HEK293 (cell line): ENCODE measurements at regions not wholly inside any gene's neighbourhood (a gene's known extent, or its start where the extent isn't known, plus 50 kb on each side); places are given as distances from the start of the nearest gene placed in this dataset.
"Not testable (repeated sequence)": the region's sequence is repeated elsewhere in the genome, so short reads cannot be mapped to it uniquely, and the experiment has no call there.

Experiments
- CTCF ChIA-PET: fragments of 350-600 bp; formaldehyde crosslinking; extraction: SDS; loops from one replicate; lab custom pipeline; 2021; ENCODE audit warnings: antibody characterized with exemption; lab: Yijun Ruan, JAX
- POLR2A ChIA-PET: fragments of 300-600 bp; formaldehyde crosslinking; extraction: SDS; loops from one replicate; lab custom pipeline; 2020; ENCODE audit warnings: antibody characterized with exemption, inconsistent platforms; lab: Yijun Ruan, JAX
- H3K27ac ChIP-seq: fragments of 200-500 bp; sonication (Bioruptor generic); 2 replicates; pipeline ENCODE4 v1.5.1; 2014; ENCODE audit warnings: low read depth, low read length, control low read depth, inconsistent platforms; ENCODE audit errors: extremely low read depth
- H3K36me3 ChIP-seq, 2 experiments: fragments of 200-500 bp in 1 of 2; sonication (Bioruptor generic) in 1 of 2; 1 replicate in 1 of 2; 2 replicates in 1 of 2; pipeline ENCODE4 v1.5.1; 2014 to 2017; ENCODE audit warnings: inconsistent platforms in 2 of 2, low read length in 2 of 2; ENCODE audit not compliant: control insufficient read depth in 2 of 2, insufficient read depth in 1 of 2
- H3K4me1 ChIP-seq: fragments of 200-500 bp; sonication (Bioruptor generic); 2 replicates; pipeline ENCODE4 v1.5.1; 2014; ENCODE audit warnings: mild to moderate bottlenecking, low read length, inconsistent platforms; ENCODE audit not compliant: control insufficient read depth, insufficient read depth
- H3K4me3 ChIP-seq: 2 replicates; pipeline ENCODE4 v1.5.1; 2011; ENCODE audit warnings: low read depth, mild to moderate bottlenecking, control low read depth, low read length, moderate library complexity
- H3K9me3 ChIP-seq: fragments of 200-500 bp; sonication (Bioruptor generic); 2 replicates; pipeline ENCODE4 v1.5.1; 2014; ENCODE audit warnings: low read depth, low read length, inconsistent platforms; ENCODE audit not compliant: control insufficient read depth, insufficient read depth
- INSM2 ChIP-seq: fragments of 450-650 bp; formaldehyde crosslinking; IDR thresholded peaks from 2 replicates; pipeline ENCODE4 v1.5.1; 2016; ENCODE audit warnings: missing biosample characterization, missing genetic modification characterization
- ZBTB6 ChIP-seq: fragments of 450-650 bp; formaldehyde crosslinking; IDR thresholded peaks from 2 replicates; pipeline ENCODE4 v1.5.1; 2017; ENCODE audit warnings: missing biosample characterization, missing genetic modification characterization
- ZEB2 ChIP-seq: fragments of 450-650 bp; formaldehyde crosslinking; IDR thresholded peaks from 2 replicates; pipeline ENCODE4 v1.5.1; 2016; ENCODE audit warnings: missing biosample characterization, missing genetic modification characterization
- ZFP37 ChIP-seq: fragments of 450-650 bp; formaldehyde crosslinking; IDR thresholded peaks from 2 replicates; pipeline ENCODE4 v1.5.1; 2016; ENCODE audit warnings: missing biosample characterization, missing genetic modification characterization
- ZNF138 ChIP-seq: fragments of 450-650 bp; formaldehyde crosslinking; IDR thresholded peaks from 2 replicates; pipeline ENCODE4 v1.5.1; 2016; ENCODE audit warnings: missing biosample characterization, missing genetic modification characterization, borderline replicate concordance
- ZNF148 ChIP-seq: fragments of 450-650 bp; formaldehyde crosslinking; IDR thresholded peaks from 2 replicates; pipeline ENCODE4 v1.5.0; 2017; ENCODE audit warnings: missing biosample characterization, missing genetic modification characterization, borderline replicate concordance
- ZNF19 ChIP-seq: fragments of 450-650 bp; formaldehyde crosslinking; IDR thresholded peaks from 2 replicates; pipeline ENCODE4; 2016; ENCODE audit warnings: missing biosample characterization, missing genetic modification characterization, low read depth
- ZNF239 ChIP-seq: fragments of 450-650 bp; formaldehyde crosslinking; IDR thresholded peaks from 2 replicates; pipeline ENCODE4 v1.5.1; 2016; ENCODE audit warnings: missing biosample characterization, missing genetic modification characterization
- ZNF341 ChIP-seq: fragments of 450-650 bp; formaldehyde crosslinking; IDR thresholded peaks from 2 replicates; pipeline ENCODE4; 2016; ENCODE audit warnings: low read depth, missing biosample characterization, missing genetic modification characterization
- ZNF350 ChIP-seq: fragments of 450-650 bp; formaldehyde crosslinking; IDR thresholded peaks from 2 replicates; pipeline ENCODE4 v1.5.0; 2017; ENCODE audit warnings: missing biosample characterization, mild to moderate bottlenecking, missing genetic modification characterization
- ZNF449 ChIP-seq: fragments of 450-650 bp; formaldehyde crosslinking; IDR thresholded peaks from 2 replicates; pipeline ENCODE4 v1.5.1; 2017; ENCODE audit warnings: missing biosample characterization, mild to moderate bottlenecking, missing genetic modification characterization, moderate library complexity
- ZNF518A ChIP-seq: fragments of 450-650 bp; formaldehyde crosslinking; conservative IDR thresholded peaks from 2 replicates; pipeline ENCODE4 v1.5.1; 2016; ENCODE audit warnings: low read depth, missing biosample characterization, missing genetic modification characterization
- ZNF521 ChIP-seq: fragments of 450-650 bp; formaldehyde crosslinking; IDR thresholded peaks from 2 replicates; pipeline ENCODE4 v1.5.1; 2017; ENCODE audit warnings: missing biosample characterization, mild to moderate bottlenecking, missing genetic modification characterization
- ZNF623 ChIP-seq: fragments of 450-650 bp; formaldehyde crosslinking; IDR thresholded peaks from 2 replicates; pipeline ENCODE4 v1.5.1; 2016; ENCODE audit warnings: missing biosample characterization, missing genetic modification characterization
- ZNF692 ChIP-seq: fragments of 450-650 bp; formaldehyde crosslinking; IDR thresholded peaks from 2 replicates; pipeline ENCODE4 v1.5.1; 2016; ENCODE audit warnings: missing biosample characterization, missing genetic modification characterization
- ZNF785 ChIP-seq: fragments of 450-650 bp; formaldehyde crosslinking; IDR thresholded peaks from 2 replicates; pipeline ENCODE4 v1.5.1; 2016; ENCODE audit warnings: missing biosample characterization, missing genetic modification characterization
- ZSCAN23 ChIP-seq: fragments of 450-650 bp; formaldehyde crosslinking; IDR thresholded peaks from 2 replicates; pipeline ENCODE4 v1.5.1; 2016; ENCODE audit warnings: missing biosample characterization, missing genetic modification characterization

GRCh38 chr10:37067576-37067975 is 57.8 kb upstream of the ANKRD30A start:
- TF ChIP-seq INSM2 (tag by site-specific recombination) (no peak), ZFP37 (no peak), ZNF623 (tag by site-specific recombination) (no peak), ZSCAN23 (tag by site-specific recombination) (no peak), ZEB2 (tag by site-specific recombination) (no peak), ZNF518A (tag by site-specific recombination) (no peak), ZNF449 (tag by site-specific recombination) (no peak), ZNF350 (no peak), ZNF692 (tag by site-specific recombination) (no peak), ZNF19 (tag by site-specific recombination) (no peak), ZBTB6 (tag by site-specific recombination) (no peak), ZNF521 (tag by site-specific recombination) (no peak), ZNF138 (no peak), ZNF785 (tag by site-specific recombination) (no peak), ZNF341 (tag by site-specific recombination) (no peak), ZNF148 (tag by site-specific recombination) (no peak), ZNF239 (tag by site-specific recombination) (no peak)
- ChIA-PET CTCF (interaction anchor here (0.7 kb wide), 1 partner anchor 197 kb away, joined by 3 read pairs; no protein-coding TSS in a partner anchor), POLR2A (no interaction called here)
- Histone ChIP-seq H3K4me3 (no peak overlapping the region), H3K27ac (no peak overlapping the region), H3K36me3 (no peaks in the 10 kb centered on the region), H3K4me1 (no peaks in the 10 kb centered on the region), H3K9me3 (no peaks in the 10 kb centered on the region)

GRCh38 chr10:37062296-37062695 is 63.1 kb upstream of the ANKRD30A start:
- H3K9me3 ChIP-seq, POLR2A ChIA-PET: not testable (repeated sequence)

More at GRCh38 chr10:37062296-37062695, 63.1 kb upstream of the ANKRD30A start:
- CTCF ChIA-PET = interaction anchor here (0.6 kb wide), 1 partner anchor 52 kb away, joined by 4 read pairs; no protein-coding TSS in a partner anchor
- not testable (repeated sequence) for H3K36me3 ChIP-seq, H3K27ac ChIP-seq, H3K4me3 ChIP-seq, H3K4me1 ChIP-seq
